HG03457 (cell line): ENCODE measurements at regions not wholly inside any gene's neighbourhood (a gene's known extent, or its start where the extent isn't known, plus 50 kb on each side); places are given as distances from the start of the nearest gene placed in this dataset.
"Not testable (repeated sequence)": the region's sequence is repeated elsewhere in the genome, so short reads cannot be mapped to it uniquely, and the experiment has no call there.

Experiments used
- ATAC-seq: cut with Tn5 transposase; IDR thresholded peaks from one replicate; pipeline ENCODE4 v1.9.1; 2021; ENCODE audit warnings: moderate number of reproducible peaks; ENCODE audit not compliant: unreplicated experiment

- not testable (repeated sequence) for ATAC-seq
Measured at GRCh38 chr6:158886346-158886977, 67.3 kb upstream of the EZR start.

- ATAC-seq, result not testable (repeated sequence)
Measured at GRCh38 chr6:158881884-158882283, 62.7 kb upstream of the EZR start.

DNA sequence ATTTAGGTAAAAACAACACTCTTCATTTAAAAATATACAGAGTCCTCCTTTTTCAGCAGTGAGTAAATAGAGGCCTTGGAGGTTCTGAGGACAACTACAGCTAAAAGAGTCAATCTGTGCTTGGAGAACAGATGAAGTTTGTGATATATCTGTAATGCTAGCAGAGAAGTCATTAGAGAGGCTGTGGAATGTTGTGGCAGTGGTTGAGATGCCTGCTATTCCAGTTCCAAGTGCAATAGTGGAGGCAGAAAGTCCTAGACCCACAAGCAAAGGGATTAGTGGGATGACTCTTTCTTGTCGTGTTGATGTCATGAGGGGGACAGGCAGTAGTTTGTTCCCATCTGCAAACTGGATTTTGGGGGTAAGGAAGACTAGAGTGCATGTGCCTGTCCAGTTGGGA is 62.1 kb upstream of the EZR start:
- not testable (repeated sequence) for ATAC-seq

GRCh38 chr6:158879180-158879579 is 60.0 kb upstream of the EZR start:
- no peak for ATAC-seq

GRCh38 chr6:158877716-158878115 is 58.5 kb upstream of the EZR start:
- no peak for ATAC-seq

- no peak for ATAC-seq
Measured at GRCh38 chr6:158876886-158877285, 57.7 kb upstream of the EZR start.

GRCh38 chr6:158870649-158870957 is 51.4 kb upstream of the EZR start:
- ATAC-seq, result no peak

DNA sequence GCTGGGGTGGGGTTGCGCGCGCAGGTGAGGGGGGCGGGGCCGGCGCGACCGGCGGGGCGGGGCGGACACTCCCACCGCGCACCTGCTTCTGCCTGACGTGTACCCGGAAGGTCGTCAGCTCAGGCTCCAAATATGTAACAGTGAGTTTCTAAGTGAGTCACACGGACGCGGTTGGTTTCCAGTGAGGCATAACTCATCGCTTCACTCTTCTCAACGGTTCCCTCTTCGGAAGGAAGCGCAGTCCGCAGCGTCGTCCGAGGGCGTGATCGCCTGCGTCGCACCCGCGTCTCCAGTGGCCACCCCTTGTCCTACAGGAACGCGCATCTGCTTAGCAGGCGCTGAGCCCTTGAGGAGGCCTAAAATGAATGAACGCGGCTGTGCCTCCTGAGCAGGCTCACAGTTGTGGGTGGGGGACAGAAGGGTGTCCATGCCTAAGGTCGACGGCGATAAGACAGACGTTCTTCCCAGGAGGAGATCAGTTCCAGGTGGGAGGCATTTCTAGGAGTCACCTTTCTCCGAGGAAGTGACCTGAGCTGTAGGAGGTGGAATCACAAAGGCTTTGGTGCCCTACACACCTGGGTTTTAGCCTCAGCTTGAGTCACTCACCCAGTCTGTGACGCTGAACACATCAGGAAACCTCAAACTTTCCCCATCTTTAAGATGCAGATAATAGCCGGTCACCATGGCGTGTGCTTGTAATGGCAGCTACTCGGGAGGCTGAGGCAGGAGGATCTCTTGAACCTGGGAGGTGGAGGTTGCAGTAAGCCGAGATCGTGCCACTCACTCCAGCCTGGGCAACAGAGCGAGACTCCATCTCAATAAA is 50.9 kb upstream of the EZR start:
- peak; percentile 91 for ATAC-seq

- peak; percentile 23 for ATAC-seq
Measured at GRCh38 chr6:158868890-158869825, 50.0 kb upstream of the EZR start.
